COLO829 (cell line): ENCODE measurements at regions not wholly inside any gene's neighbourhood (a gene's known extent, or its start where the extent isn't known, plus 50 kb on each side); places are given as distances from the start of the nearest gene placed in this dataset.

Source experiments
- DNase-seq: peaks from one replicate; pipeline ENCODE4 v3.0.0; 2012; ENCODE audit warnings: low spot score

DNA sequence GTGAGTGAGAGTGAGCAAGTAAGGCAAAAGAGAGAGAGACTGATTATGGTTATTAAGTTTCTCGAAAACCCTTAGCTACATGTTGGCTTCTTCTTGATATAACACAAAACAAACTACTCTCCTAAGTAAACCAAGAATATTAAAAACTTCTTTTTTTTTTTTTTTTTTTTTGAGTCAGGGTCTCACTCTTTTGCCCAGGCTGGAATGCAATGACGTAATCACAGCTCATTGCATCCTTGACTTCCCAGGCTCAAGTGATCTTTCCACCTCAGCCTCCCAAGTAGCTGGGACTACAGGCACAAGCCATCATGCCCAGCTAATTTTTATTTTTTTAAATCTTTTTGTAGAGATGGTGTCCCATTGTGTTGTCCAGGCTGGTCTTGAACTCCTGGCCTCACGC, 102.2 kb upstream of the IL6 start:
- DNase-seq: no peak

DNA sequence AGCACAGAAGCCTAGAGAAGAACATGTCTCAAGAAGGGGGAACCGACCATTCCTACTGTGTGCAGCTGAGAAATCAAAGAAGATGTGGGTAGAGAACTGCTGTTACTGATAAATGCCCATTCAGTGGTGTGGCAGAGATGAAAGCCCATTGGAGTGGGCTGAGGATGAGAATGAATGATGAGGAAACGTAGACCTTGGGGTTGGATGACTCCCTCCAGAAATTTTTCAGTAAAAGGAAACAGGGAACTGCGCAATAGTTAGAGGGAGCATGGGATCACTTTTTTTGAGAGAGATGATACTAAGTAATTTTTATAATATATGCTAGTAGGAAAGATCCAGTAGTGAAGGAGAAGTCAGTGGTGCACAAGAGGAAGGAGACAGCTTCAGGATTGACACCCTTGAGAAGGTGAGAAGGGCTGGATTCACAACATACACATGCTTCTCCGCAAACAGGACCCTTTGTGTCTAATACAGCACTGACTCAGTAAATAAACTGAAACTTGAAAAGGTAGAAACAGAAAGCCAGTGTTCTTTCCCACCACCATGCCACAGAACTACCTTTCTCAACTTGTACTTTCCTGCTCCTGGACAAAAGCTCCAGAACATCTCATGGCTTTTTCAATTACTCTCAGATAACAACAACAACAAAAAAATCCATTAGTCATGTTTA, 104.7 kb upstream of the IL6 start:
- DNase-seq: no peak

- DNase-seq: no peak
Measured at GRCh38 chr7:22618528-22618927, 108.5 kb upstream of the IL6 start.

DNA sequence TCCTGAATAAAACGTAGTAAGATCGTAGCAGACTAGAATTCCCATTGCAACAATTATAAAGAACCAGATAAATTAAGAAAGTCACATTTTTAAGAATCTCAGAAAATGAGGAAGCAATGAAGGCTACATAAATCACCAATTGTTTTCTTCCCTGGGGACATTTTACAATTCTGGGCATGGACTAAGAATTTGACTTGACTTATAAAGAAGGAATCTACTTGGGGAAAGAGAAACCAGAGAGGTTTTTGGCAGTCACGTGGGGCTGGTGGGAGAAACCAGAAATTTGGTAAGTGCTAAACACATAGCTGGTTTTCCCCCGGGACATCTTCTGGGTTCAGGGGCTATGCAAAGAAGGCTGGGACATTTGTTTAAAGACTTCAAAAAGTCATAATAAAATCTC, 109.8 kb upstream of the IL6 start:
- no peak for DNase-seq

- no peak for DNase-seq
Measured at GRCh38 chr7:22613496-22613895, 113.5 kb upstream of the IL6 start.

DNA sequence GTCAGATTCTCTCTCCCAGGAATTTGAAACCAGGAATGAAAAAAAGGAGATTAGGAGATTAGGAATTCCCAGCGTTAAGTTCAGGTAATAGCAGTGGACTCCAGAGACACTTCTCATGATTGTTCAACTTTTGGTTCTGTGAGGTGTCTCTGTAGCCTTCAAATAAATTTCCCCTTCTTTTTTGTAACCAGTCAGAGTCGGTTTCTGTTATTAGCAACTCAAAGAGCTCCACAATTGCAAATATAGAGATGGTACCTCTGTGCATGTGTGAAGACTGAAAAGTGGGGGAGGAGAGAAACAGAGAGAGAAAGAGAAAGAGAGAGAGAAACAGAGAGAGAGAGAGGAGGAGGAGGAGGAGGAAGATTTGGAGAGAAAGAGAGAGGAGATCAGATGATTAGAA, 112.8 kb upstream of the STEAP1B start:
- DNase-seq: no peak

DNA sequence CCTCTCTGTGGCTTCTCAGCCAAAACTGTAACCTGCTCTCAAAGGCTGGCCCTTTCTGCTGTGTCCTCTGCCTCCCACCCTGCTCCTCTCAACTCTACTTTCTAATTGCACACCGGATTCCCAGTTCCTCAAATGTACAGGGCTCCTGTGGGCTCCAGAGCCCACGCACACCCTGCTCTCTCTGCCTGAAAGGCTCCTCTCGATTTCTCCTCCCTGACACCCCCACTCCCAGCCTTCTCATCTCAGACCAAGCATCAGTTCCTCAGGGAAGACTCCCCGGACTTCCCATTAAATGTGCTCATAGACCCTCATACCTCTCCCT, 111.7 kb upstream of the STEAP1B start:
- no peak for DNase-seq

DNA sequence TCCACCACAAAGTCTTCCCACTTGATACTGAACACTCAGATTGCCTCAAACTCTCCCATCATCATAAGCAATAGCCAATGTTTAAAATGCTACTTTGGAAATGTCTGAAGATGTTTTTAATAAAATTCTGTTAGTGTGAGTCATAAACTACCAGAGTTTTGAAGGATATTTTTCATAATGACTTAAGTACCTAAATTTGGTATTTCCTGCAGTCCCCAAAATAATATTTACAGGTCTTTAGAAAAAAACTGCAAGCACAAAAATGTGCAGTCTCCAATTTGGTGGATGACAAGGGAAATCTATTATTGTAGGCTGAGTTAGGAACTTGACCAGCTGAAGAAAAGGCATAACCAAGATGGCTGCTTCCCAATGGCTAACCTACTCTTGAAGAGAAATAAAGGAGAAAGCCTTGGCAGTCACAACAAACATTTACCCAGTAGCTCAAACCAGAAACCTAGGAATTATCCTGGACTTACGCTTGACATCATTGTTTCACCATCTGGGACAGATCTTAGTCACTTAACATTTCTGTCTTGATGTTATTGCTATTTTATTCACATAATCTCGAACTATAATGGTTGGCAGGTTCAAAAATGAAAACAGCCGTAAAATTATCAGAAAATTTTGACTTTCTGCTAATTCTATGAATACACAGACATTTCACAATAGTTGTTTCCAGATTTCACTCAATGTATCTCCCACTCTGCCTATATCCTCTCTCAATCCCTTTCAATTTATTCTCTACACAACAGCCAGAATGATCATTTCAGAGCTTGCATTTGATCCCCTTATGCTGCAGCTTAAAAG, 111.2 kb upstream of the STEAP1B start:
- DNase-seq: no peak

DNA sequence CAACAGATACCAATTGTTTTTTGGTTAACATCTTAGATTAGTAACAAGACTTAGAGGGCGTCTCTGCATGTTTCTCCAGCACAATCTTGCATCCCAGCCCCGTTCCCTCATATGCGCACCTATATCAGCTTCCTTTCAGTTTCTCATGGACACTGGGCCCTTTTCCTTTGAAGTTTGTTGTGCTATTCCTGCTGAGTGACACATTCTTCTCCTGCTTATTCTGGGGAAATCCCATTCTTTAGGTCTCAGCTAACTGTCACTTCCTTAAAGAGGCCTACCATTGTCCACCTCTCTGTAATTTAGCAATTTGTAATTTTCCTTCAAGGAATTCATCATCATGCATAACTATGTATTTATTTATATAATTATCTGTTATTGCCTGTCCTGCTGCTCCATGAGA, 110.3 kb upstream of the STEAP1B start:
- no peak for DNase-seq

DNA sequence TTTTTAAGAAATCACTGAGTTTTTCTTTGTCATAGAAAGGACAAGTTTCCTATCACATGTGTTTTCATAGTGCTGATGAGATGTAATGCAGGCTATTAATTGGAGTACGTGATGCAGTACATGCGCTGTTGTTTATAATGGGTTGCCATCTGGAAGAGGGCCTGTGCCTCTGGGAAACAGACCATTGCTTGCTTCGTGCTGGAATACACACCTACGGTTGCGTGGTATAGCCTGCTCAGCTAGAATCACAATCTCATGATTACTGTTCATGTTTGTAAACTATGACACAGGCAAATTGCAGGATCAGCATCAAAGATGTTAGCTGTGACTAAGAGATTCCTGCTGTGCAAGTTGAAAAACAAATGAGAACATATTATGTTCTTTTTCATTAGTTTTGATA, 107.2 kb upstream of the STEAP1B start:
- no peak for DNase-seq

GRCh38 chr7:22604246-22604645, 104.3 kb upstream of the STEAP1B start:
- no peak for DNase-seq

DNA sequence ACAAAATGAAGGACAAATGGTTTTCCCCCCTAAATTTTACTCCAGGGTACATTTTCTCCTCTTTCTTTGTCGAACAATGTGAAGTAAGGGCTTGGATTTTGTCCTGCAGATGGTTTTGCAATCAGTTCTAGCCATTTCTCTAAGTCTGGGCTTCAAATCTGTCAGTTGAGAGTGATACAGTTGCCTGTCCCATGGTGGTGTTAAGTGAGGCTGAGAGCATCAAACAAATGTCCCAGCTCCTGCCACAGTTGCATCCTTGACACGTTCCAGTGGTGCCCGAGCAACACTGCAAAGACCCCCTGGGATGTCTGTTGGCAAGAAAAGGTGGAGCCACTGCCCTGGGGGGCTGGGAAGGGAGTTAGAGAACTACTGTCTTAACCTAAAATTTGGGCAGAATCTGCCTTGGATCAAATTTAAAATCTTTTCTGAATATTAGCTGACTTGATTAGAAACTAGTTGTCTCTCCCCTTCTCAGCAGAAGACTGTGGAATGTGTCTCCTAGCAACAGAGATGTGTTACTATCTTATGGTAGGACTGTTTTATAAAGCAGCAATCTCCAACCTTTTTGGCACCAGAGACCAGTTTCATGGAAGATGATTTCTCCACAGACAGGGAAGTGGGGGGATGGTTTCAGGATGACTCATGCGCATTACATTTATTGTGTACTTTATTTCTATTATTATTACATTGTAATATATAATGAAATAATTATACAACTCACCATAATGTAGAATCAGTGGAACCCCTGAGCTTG, 102.0 kb upstream of the STEAP1B start:
- no peak for DNase-seq

DNA sequence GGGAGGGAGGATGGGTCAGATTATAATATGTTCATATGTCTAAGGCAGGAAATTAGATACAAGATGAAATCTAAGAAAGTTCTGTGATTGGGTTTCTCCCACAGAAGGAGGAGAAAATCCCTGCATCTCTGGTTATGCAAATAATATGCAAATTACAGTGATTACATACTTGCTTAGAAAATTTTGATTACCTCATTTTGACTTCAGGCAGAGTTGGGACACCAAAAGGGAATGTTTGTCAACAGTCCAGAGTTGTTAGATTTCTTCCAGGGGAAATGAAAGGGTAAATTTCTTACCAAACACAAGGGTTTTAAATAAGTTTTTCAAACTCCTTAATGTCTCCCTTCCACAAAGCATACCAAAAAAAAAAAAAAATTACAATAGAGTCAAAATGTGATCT, 101.4 kb upstream of the STEAP1B start:
- DNase-seq: no peak

GRCh38 chr7:22601003-22601402, 101.0 kb upstream of the STEAP1B start:
- DNase-seq: no peak

- no peak for DNase-seq
Measured at GRCh38 chr7:22598318-22598920, 98.4 kb upstream of the STEAP1B start.

DNA sequence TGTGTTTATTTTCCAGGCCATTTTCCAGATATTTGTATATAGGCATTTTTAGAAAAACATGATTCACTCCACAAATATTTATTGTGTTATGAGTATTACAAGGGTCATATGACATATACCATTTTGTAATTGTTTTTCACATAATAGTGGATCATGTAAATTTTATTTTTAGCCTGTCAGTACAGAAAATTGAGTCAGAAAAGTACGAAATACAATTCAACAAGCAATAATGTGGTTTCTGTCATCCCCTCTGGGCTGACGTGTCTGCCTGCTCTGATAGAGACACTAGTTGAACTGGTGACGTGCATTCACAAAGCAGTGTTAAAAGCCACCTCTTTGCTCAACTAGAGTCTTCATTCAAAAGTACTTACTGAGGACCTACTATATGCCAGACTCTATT, 97.9 kb upstream of the STEAP1B start:
- DNase-seq: no peak

GRCh38 chr7:22596763-22597400, 96.9 kb upstream of the STEAP1B start:
- no peak for DNase-seq

GRCh38 chr7:22594020-22594419, 94.0 kb upstream of the STEAP1B start:
- DNase-seq: no peak

DNA sequence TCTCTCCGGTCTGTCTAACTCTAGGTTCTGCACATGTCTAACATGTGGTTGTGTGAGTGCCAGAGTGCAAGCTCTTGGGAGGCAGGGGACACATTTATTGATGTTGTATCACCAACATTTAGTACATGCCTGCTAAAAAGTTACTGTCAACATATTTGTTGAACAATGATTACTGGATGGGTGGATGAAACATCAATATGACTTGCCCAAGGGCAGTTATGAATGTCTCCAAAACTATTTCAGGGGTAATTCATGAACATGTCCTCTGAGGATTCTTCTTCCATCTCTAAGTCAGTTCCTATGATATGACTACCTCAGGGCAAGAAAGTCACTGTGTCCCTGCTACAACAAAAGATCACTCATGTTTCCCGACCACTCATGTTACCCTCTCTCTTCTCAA, 91.3 kb upstream of the STEAP1B start:
- DNase-seq: no peak

DNA sequence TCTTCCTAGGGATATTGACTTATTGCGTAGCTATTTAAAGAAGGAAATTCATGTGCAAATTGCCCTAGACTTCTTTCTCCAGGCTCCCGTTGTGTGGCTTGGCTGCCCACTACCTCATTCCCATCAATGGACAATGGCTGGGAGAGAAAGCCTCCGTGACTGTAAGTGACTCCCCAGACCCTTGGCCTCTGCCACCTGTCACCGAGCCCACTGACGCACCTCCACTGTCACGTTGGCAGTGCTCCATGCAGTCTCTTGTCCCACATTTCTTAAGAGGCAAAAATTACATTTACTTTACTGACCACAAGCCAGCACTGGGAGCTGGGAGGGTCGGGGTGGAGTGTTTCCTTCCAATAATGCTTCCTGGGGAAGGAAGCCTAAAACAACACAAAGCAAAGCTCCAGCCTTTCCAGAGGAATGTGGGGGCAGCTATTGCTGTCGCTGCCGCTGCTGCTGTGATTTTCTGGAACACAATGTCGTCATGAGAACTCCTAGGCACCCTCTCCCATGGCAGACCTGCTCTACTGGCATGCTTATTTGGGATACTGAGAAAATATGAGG, 89.7 kb upstream of the STEAP1B start:
- DNase-seq: no peak

GRCh38 chr7:22588351-22588750, 88.4 kb upstream of the STEAP1B start:
- DNase-seq: no peak

GRCh38 chr7:22587322-22587721, 87.3 kb upstream of the STEAP1B start:
- no peak for DNase-seq
